ENCODE measurements at regions not wholly inside any gene's neighbourhood (a gene's known extent, or its start where the extent isn't known, plus 50 kb on each side); places are given as distances from the start of the nearest gene placed in this dataset.

DNA sequence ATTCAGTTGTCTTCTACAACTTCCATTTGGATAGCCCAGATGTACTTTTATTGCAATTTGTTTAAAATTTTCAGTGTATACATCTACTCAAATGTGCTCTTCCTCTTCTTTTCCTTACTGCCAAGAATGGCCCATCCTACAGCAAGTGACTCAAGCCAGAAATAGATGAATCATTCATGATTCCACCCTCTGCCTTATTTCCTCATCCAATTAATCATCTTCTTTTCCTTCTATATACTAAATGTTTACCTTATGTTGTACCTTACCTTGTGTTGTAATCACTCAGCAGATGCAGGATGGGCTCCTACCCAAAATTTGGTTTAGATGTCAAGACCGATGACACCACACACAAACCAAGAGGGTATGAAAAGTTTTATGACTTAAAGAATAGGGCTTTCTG lies 437.8 kb downstream of the GRXCR1 start:
- in situ Hi-C loops (cut with MboI) (no loop called here), intact Hi-C loops (cut with micrococcal nuclease; ENCODE audit: unreplicated experiment) (no loop called here)
- Histone ChIP-seq H3K36me3 (ENCODE audit: control insufficient read depth in 2 of 2, insufficient read depth in 2 of 2, low read length in 1 of 2) (no peaks in the 10 kb centered on the region), H3K4me1 (ENCODE audit: control insufficient read depth, insufficient read depth, low read length) (no peaks in the 10 kb centered on the region), H3K9me3 (replicated peaks; ENCODE audit: control insufficient read depth, insufficient read depth, low read length) (no peaks in the 10 kb centered on the region), H3K79me2 (ENCODE audit: control insufficient read depth, insufficient read depth, low read length) (no peaks in the 10 kb centered on the region), H3K27me3 (replicated peaks in 1 of 2; ENCODE audit: control insufficient read depth in 2 of 2, insufficient read depth in 2 of 2, low read length in 1 of 2) (no peaks in the 10 kb centered on the region), H3K4me2 (ENCODE audit: control insufficient read depth, insufficient read depth) (no peak overlapping the region), H4K20me1 (ENCODE audit: control insufficient read depth, insufficient read depth) (no peaks in the 10 kb centered on the region), H2AFZ (ENCODE audit: control insufficient read depth, low read depth, low read length) (no peak overlapping the region), H3K27ac (ENCODE audit: control insufficient read depth, insufficient read depth) (no peak overlapping the region), H3K4me3 (no peak overlapping the region), H3K9ac (ENCODE audit: control insufficient read depth, insufficient read depth, low read length) (no peak overlapping the region)
- 0% methylated on average over 1 of the region's 1 CpG for WGBS (ENCODE audit: insufficient coverage, insufficient replicate concordance, low lambda C conversion rate, missing lambda C conversion rate)
- ChIA-PET POLR2A (no interaction called here), SMC1A (ENCODE audit: uncharacterized antibody, unreplicated experiment) (no interaction called here), CTCF (no interaction called here), RAD21 (ENCODE audit: unreplicated experiment) (no interaction called here)
- no peak for DNase-seq (ENCODE audit: low read depth, low spot score)
- TF ChIP-seq STAT1 (conservative IDR thresholded peaks at IDR 0.05) (no peak), BACH1 (IDR thresholded peaks at IDR 0.05; ENCODE audit: borderline replicate concordance) (no peak)
- no peak for FAIRE-seq
- BruUV-seq (replicated peaks) = no TSS peak
- ATAC-seq = no peak

DNA sequence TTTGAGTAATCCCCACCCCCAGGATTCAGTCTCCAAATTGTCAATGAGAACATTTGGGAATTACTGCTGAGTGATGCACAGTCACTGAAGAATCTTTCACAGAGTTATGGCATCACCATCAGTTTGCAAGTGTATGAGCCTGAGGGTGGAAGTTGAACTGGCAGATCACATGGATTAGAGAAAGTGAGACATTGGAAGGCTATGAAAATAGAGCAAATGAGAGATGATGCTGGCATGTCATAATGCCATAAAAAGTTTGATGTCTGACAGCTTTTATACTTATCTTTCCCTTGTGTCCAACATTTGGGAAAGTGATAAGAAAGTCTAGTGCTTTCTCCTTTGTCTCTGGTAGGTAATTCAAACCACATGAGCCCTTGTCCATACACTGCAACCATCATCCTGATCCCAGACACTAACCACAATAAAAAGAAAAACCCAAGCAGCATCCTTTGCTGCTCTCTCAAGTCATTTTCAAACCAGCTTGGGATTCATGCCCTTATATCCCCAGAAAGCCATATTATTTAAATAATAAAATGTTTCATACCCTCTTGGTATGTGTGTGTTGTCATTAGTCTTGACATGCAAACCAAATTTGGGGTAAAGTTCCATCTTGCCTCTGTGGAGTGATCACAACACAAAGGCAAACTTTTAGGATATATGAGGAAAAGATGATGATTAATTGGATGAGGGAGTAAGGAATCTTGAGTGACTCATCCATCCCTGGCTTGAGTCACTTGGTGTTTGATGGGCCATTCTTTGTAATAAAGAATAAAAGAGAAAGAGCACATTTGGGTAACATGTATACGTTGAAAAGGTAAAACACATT lies 438.9 kb downstream of the GRXCR1 start:
- H3K79me2 ChIP-seq (ENCODE audit: control insufficient read depth, insufficient read depth, low read length) = no peaks in the 10 kb centered on the region
- no peaks in the 10 kb centered on the region for H3K36me3 ChIP-seq (ENCODE audit: control insufficient read depth in 2 of 2, insufficient read depth in 2 of 2, low read length in 1 of 2)
- H3K9ac ChIP-seq (ENCODE audit: control insufficient read depth, insufficient read depth, low read length) = no peak overlapping the region
- no peak overlapping the region for H3K4me2 ChIP-seq (ENCODE audit: control insufficient read depth, insufficient read depth)
- H3K4me1 ChIP-seq (ENCODE audit: control insufficient read depth, insufficient read depth, low read length) = no peaks in the 10 kb centered on the region
- no peaks in the 10 kb centered on the region for H3K27me3 ChIP-seq (replicated peaks in 1 of 2; ENCODE audit: control insufficient read depth in 2 of 2, insufficient read depth in 2 of 2, low read length in 1 of 2)
- H3K9me3 ChIP-seq (replicated peaks; ENCODE audit: control insufficient read depth, insufficient read depth, low read length) = no peaks in the 10 kb centered on the region
- H3K4me3 ChIP-seq = no peak overlapping the region
- 0% methylated on average over 1 of the region's 1 CpG for WGBS (ENCODE audit: insufficient coverage, insufficient replicate concordance, low lambda C conversion rate, missing lambda C conversion rate)
- BruUV-seq (replicated peaks) = no TSS peak
- CTCF ChIA-PET = no interaction called here
- ATAC-seq (no peak), FAIRE-seq (no peak), DNase-seq (ENCODE audit: low read depth, low spot score) (no peak)
- POLR2A ChIA-PET = no interaction called here
- RAD21 ChIA-PET (ENCODE audit: unreplicated experiment) = no interaction called here
- intact Hi-C loops (cut with micrococcal nuclease; ENCODE audit: unreplicated experiment) (no loop called here), in situ Hi-C loops (cut with MboI) (no loop called here)
- SMC1A ChIA-PET (ENCODE audit: uncharacterized antibody, unreplicated experiment) = no interaction called here
- H3K27ac ChIP-seq (ENCODE audit: control insufficient read depth, insufficient read depth) = no peak overlapping the region
- H2AFZ ChIP-seq (ENCODE audit: control insufficient read depth, low read depth, low read length) = no peak overlapping the region
- TF ChIP-seq TCF3 (IDR thresholded peaks at IDR 0.05; ENCODE audit: borderline replicate concordance, insufficient read depth, low read depth, low read length) = no peak
- TF ChIP-seq KAT2A (conservative IDR thresholded peaks at IDR 0.05; ENCODE audit: control insufficient read depth, low read depth, low read length) = no peak
- H4K20me1 ChIP-seq (ENCODE audit: control insufficient read depth, insufficient read depth) = no peaks in the 10 kb centered on the region

All from GM12878 (cell line).